Right renal pelvis (tissue), 4 donors: ENCODE measurements at regions not wholly inside any gene's neighbourhood (a gene's known extent, or its start where the extent isn't known, plus 50 kb on each side); places are given as distances from the start of the nearest gene placed in this dataset.
"Not testable (repeated sequence)": the region's sequence is repeated elsewhere in the genome, so short reads cannot be mapped to it uniquely, and the experiment has no call there.

Experiments used
- DNase-seq, 4 donors: peaks; one replicate each; pipeline ENCODE4 v3.0.0-alpha.2; 2013; ENCODE audit warnings: low read depth in 4 of 4, low spot score in 3 of 4, missing footprints in 1 of 4

- no peak for DNase-seq
Observed at GRCh38 chr7:133132906-133133305, 51.0 kb upstream of the CHCHD3 start.

DNA sequence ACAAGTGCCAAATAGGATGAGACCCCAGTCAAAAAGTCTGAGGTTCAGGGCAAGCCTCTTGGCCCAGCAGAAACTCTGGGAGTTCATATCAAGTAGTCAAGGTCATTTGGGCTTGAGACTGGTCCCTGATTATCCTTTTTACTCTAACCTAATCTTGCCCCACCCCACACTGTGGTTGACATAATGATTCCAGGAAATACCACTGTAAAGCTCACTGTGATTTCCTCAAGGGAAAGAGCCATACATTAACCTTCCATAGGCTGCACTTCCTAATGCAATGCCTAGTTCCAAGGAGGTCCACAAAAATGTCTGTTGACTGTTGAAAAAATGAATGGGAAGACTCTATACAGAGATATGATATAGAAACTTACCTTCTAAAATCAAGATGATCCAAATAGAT is 52.9 kb upstream of the CHCHD3 start:
- DNase-seq = no peak

DNA sequence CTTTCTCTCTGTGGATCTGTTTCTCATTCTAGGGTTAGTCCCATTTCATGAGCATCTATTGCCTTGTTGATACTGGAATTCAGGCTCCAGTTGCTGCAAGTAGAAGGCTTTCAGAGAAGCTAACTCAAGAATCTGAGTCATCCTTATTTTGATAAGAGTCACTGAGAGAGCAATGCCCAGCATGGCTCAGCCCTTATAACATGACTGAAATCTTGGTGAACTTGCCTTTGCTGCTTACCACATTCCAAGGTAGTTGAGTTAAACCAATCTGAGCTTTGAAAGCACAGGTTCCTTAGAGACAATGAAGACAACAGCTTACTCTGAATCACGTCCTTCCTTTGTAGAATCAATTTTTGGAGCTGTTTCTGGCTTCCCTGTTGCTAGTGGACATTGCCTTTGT is 53.6 kb upstream of the CHCHD3 start:
- no peak for DNase-seq

DNA sequence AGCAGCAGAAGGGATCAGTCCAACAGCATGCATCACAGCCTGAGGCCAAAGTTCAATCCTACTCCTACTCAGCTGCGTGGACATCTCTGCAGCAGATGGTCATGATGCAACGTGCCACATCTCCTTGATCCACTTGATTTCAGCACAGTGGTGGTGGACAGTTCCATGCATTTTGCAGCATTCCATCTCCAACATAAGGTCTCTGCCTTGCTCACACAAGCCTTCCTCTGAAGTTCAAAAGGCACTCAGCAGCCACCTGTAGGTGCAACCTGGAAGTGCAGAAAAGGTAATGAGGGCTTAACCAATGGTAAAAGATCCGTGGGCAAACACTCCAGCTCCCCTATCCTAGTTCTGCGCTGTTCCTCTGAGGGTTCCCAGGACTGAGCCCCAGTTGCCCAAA is 57.5 kb upstream of the CHCHD3 start:
- peak; percentile 21 to 38 (median 26) for DNase-seq

- no peak for DNase-seq
Observed at GRCh38 chr7:133139801-133140200, 57.9 kb upstream of the CHCHD3 start.

DNA sequence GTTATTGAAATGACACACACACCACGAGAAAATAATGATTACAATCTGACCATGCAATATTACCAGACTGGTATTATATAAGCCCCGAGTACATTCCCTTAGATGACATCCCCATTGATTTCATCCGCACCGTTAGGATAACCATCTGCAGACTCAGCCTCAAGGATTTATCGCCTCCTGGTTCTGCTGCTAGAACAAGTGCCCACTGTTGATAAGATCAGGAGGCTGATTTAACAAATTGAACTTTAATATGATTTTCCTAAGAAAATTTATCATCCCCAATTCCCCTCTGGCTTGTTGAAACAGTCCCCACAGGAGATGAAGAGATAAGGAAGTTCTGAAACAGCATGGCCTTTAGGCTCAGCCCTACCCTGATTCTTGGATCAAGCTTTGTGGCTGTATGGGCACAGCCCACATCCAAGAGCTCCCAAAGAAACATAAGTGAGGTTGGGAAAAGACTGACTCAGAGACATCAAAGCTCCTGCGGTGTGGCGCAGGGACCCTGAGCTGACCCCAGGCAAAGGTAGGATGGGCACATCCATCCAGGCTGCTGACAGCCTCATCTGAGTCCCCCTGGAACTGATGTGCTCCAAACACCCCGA is 59.2 kb upstream of the CHCHD3 start:
- no peak for DNase-seq

DNA sequence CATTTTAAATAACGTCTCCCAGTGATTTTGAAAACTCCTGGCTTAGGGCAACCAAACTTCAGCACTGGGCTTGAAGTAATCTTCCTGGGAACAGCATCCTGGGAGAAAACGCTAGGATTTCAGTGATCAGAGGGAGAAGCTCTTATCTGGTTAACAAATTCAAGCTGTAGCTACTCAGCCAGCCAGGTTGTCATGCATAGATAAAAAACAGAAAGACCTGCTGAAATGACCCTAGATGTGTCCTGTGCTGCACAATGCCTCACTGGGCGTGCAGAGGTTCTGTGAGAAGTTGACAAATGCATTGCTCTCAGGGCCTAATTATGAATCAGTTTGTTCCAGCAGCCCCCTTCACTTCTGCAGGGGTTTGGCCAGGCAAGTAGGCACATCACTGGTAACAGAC is 68.9 kb upstream of the CHCHD3 start:
- DNase-seq = no peak

- no peak for DNase-seq
Observed at GRCh38 chr7:133152875-133153274, 71.0 kb upstream of the CHCHD3 start.

DNA sequence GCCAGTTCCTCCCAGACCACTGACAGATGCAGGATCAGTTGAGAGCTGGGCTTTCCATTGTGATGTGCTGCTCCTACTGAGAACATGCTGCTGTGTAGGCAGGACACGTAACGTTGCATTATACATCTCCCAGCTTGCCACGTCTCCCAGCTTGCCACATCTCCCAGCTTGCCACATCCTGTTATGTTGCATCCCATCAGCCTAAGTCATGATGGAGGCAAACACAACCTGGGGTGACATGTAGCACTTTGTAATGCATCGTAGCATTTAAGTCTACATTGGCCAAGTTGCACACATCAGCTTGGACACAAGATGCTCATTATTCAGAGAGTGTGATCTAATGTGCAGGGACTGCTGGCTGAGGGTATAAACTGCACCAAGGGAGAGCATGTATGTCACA is 73.3 kb upstream of the CHCHD3 start:
- DNase-seq = no peak

- DNase-seq = no peak
Observed at GRCh38 chr7:133155642-133156041, 73.8 kb upstream of the CHCHD3 start.

- DNase-seq = no peak
Observed at GRCh38 chr7:133157045-133157444, 75.2 kb upstream of the CHCHD3 start.

GRCh38 chr7:133164498-133164897 is 82.6 kb upstream of the CHCHD3 start:
- DNase-seq = no peak

- DNase-seq = no peak
Observed at GRCh38 chr7:133165001-133165400, 83.1 kb upstream of the CHCHD3 start.

DNA sequence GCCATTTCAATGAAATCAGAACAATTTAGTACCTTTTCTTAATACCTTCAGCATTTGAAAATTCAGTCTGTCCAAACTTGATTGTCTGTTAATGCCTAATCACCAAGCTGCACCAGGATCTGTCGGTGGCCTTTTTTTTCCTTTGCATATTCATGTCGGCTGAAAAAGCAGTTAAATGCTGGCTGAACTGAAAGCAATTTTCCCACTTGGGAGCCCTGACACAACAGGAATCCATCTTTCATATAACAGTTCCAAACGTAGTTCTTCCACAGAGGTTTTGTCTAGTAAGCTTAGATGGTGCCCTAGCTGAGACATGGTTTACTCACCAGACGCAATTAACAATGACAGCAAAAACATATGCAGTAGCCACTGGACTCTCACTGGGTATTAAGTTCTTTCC is 83.6 kb upstream of the CHCHD3 start:
- DNase-seq = no peak

- no peak for DNase-seq
Observed at GRCh38 chr7:133167300-133167699, 85.4 kb upstream of the CHCHD3 start.

GRCh38 chr7:133169167-133169822 is 83.6 kb upstream of the EXOC4 start:
- not testable (repeated sequence) for DNase-seq

DNA sequence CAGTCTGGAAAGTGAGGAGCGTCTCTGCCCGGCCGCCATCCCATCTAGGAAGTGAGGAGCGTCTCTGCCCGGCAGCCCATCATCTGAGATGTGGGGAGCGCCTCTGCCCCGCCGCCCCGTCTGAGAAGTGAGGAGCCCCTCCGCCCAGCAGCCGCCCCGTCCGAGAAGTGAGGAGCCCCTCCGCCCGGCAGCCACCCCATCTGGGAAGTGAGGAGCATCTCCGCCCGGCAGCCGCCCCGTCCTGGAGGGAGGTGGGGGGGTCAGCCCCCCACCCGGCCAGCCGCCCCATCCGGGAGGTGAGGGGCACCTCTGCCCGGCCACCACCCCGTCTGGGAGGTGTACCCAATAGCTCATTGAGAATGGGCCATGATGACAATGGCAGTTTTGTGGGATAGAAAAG is 75.4 kb upstream of the EXOC4 start:
- DNase-seq = not testable (repeated sequence)

DNA sequence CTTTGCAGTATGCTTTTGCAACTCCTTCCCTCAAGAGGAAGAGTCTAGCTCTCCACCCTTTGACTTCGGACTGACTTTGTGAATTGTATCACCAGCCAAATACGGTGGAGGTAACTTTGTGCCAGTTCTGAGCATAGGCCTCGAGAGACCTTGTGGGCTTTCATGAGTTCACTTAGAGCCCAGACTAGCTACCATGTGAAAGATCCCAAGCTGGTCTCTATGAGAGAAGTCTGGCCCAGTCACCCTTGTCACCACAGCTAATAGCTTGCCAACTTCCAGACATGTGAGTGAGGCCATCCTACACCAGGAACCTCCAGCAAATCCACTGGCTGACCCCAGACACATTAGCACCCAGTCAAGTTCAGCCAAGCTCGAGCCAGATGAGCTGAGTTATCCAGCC is 72.2 kb upstream of the EXOC4 start:
- no peak for DNase-seq

GRCh38 chr7:133183042-133183794 is 69.7 kb upstream of the EXOC4 start:
- no peak for DNase-seq

- DNase-seq = no peak
Observed at GRCh38 chr7:133183969-133184368, 68.9 kb upstream of the EXOC4 start.

GRCh38 chr7:133185512-133185911 is 67.4 kb upstream of the EXOC4 start:
- no peak for DNase-seq

DNA sequence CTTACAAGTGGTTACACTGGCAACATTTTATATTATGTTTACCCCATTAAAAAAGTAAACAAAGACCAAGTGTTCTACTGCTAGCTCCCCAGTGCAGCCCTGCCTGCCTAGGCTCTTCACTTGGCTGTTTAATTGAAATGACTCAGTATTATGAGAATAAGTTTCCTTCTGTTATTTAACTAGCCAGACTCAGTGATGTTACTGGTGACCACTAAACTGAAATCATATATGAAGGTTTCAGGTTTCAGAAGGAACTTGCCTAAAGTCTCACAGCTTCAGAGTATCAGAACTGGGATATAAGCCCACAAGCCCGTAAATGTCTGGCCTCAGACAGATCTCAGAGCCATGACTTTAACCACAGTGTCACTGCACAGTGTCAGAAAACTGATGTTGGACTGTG is 66.8 kb upstream of the EXOC4 start:
- DNase-seq = no peak
